SU-DHL-6 (cell line): ENCODE measurements at regions not wholly inside any gene's neighbourhood (a gene's known extent, or its start where the extent isn't known, plus 50 kb on each side); places are given as distances from the start of the nearest gene placed in this dataset.

Source experiments
- CTCF ChIP-seq: fragments of 200-600 bp; sonication (generic); IDR thresholded peaks from one replicate; pipeline ENCODE4 v1.5.1; 2017; ENCODE audit warnings: antibody characterized with exemption, mild to moderate bottlenecking, low read length, moderate library complexity; ENCODE audit not compliant: insufficient read depth, poor library complexity, severe bottlenecking
- EZH2phosphoT487 ChIP-seq: fragments of 200-600 bp; sonication (generic), shearing (Covaris generic); conservative IDR thresholded peaks from 2 replicates; pipeline ENCODE4 v1.6.1; 2018; ENCODE audit warnings: mild to moderate bottlenecking, antibody characterized with exemption, low read length, moderate library complexity, mixed read lengths

GRCh38 chr14:87133073-87133801 is 859.7 kb downstream of the GALC start:
- TF ChIP-seq CTCF (no peak), EZH2phosphoT487 (no peak)
